ENCODE measurements at regions not wholly inside any gene's neighbourhood (a gene's known extent, or its start where the extent isn't known, plus 50 kb on each side); places are given as distances from the start of the nearest gene placed in this dataset.

- H3K9me3 ChIP-seq (replicated peaks; ENCODE audit: control insufficient read depth, insufficient read depth, low read length), result no peaks in the 10 kb centered on the region
- H3K27ac ChIP-seq (ENCODE audit: insufficient read depth, low read depth, low read length), result no peak overlapping the region
- no peak overlapping the region for H2AFZ ChIP-seq (ENCODE audit: low read depth, low read length)
- H3K4me2 ChIP-seq (ENCODE audit: insufficient read depth, low read length), result no peak overlapping the region
- no peak for DNase-seq (ENCODE audit: low read depth, low spot score)
- no peak overlapping the region for H3K9ac ChIP-seq (replicated peaks; ENCODE audit: extremely low read depth, insufficient read depth, low read length)
- H3K27me3 ChIP-seq (ENCODE audit: control insufficient read depth in 2 of 2, insufficient read depth in 2 of 2, low read length in 2 of 2), result peaks cover 0 to 2% of the 10 kb centered on the region in 2 experiments
- POLR2A ChIA-PET, result no interaction called here
- TF ChIP-seq, protein P1, sequence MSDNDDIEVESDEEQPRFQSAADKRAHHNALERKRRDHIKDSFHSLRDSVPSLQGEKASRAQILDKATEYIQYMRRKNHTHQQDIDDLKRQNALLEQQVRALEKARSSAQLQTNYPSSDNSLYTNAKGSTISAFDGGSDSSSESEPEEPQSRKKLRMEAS (IDR thresholded peaks at IDR 0.05; ENCODE audit: insufficient read depth, insufficient read length), result no peak
- TF ChIP-seq MYC (IDR thresholded peaks at IDR 0.05; ENCODE audit: low read depth, low read length) (no peak), POLR2A (IDR thresholded peaks at IDR 0.05; ENCODE audit: low read depth, low read length) (no peak), GATA2 (IDR thresholded peaks at IDR 0.05; ENCODE audit: insufficient read depth, insufficient read length, low read depth, low read length) (no peak), FOS (IDR thresholded peaks at IDR 0.05; ENCODE audit: borderline replicate concordance, insufficient read depth, low read length) (no peak), POLR2AphosphoS5 (IDR thresholded peaks at IDR 0.05; ENCODE audit: insufficient read depth, low read depth, low read length) (no peak), CTCF (IDR thresholded peaks at IDR 0.05; ENCODE audit: extremely low read depth in 1 of 2, insufficient read depth in 1 of 2, low read depth in 1 of 2, low read length in 2 of 2) (no peak), EZH2 (IDR thresholded peaks at IDR 0.05; ENCODE audit: borderline replicate concordance, low read depth, low read length, severe bottlenecking) (no peak), JUN (IDR thresholded peaks at IDR 0.05; ENCODE audit: borderline replicate concordance, insufficient read depth, insufficient read length, low read depth) (no peak)
- no TSS peak for BruUV-seq (replicated peaks)
- H4K20me1 ChIP-seq (replicated peaks; ENCODE audit: control insufficient read depth, extremely low read depth, insufficient read depth, low read length), result no peaks in the 10 kb centered on the region
- dilution Hi-C loops (cut with MboI; ENCODE audit: extremely low pct_ligation_motif_present, low sequenced_read_pairs), result no loop called here
- H3K4me3 ChIP-seq (replicated peaks in 1 of 3; ENCODE audit: insufficient read depth in 1 of 3, low read depth in 1 of 3, low read length in 3 of 3), result no peak overlapping the region
- H3K9me1 ChIP-seq (replicated peaks; ENCODE audit: control insufficient read depth, extremely low read depth, insufficient read depth, low read length), result no peaks in the 10 kb centered on the region
- intact Hi-C loops (cut with micrococcal nuclease), result no loop called here
- no peak for FAIRE-seq
- CTCF ChIA-PET, result interaction anchor here (1.2 kb wide), 1 partner anchor 10 kb away, joined by 4 read pairs; no protein-coding TSS in a partner anchor
- H3K4me1 ChIP-seq (ENCODE audit: control insufficient read depth, extremely low read depth, insufficient read depth, low read length), result no peaks in the 10 kb centered on the region
- no peaks in the 10 kb centered on the region for H3K36me3 ChIP-seq (ENCODE audit: control insufficient read depth in 2 of 2, extremely low read depth in 1 of 2, insufficient read depth in 2 of 2, low read length in 2 of 2)
- H3K79me2 ChIP-seq (ENCODE audit: control insufficient read depth, insufficient read depth, low read length), result no peaks in the 10 kb centered on the region
Measured at GRCh38 chr14:38120109-38120508, 87.6 kb upstream of the SSTR1 start.
